ENCODE measurements at regions not wholly inside any gene's neighbourhood (a gene's known extent, or its start where the extent isn't known, plus 50 kb on each side); places are given as distances from the start of the nearest gene placed in this dataset.

DNA sequence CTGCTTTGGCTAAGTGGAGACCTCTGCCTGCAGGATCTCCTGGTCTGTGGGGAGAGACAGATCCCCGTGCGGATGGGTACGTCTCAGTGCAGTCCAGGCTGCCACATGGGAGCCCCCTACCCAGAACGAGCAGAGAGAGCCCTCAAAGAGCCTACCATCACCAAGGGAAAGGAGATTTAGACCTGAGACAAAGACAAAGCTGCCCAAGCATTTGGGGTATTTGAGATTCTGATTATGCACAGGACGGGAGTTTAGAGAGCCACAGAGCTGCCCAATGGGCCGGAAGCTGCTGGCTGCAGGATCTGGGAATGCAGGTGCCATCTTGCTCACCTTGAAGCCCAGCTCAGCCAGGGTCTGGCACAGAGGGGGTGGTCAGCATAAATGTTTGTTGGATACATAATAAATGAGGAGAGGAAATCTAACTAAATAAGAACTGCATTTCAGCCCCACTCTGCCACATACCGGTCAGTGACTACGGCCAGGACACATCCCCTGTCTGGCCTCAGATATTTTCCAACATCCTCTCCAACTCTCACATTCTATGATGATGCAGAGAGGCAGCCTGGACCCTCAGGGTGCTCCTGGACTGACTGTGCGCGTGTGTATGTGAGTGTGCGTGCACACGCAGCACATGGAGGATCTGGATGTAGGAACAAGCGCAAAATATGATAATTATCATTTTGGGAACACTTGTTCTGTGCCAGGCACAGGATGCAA lies 157.8 kb downstream of the FGF18 start:
- Histone ChIP-seq H3K9ac (replicated peaks in 1 of 4; ENCODE audit: extremely low read depth in 1 of 4, low read depth in 3 of 4, low read length in 3 of 4) (no peak overlapping the region), H3K27ac (ENCODE audit: low read depth, low read length) (no peak overlapping the region), H3K4me3 (ENCODE audit: extremely low read depth in 1 of 4, insufficient read depth in 2 of 4, low read depth in 3 of 4, low read length in 4 of 4) (no peak overlapping the region), H2AFZ (ENCODE audit: low read length) (no peak overlapping the region), H3K4ac (replicated peaks; ENCODE audit: insufficient read length, low read depth, low read length) (no peak overlapping the region), H3K14ac (ENCODE audit: insufficient read length) (no peak overlapping the region), H4K5ac (ENCODE audit: insufficient read length, low read depth, low read length) (no peak overlapping the region), H2BK120ac (replicated peaks; ENCODE audit: low read depth, low read length) (no peak overlapping the region), H2AK5ac (ENCODE audit: low read depth, low read length) (peak overlapping the region; percentile 88; the same call in 1 of the 2 replicates), H3K4me1 (replicated peaks in 1 of 4; ENCODE audit: control insufficient read depth in 3 of 4, insufficient read depth in 4 of 4, low read length in 3 of 4) (peaks cover 0 to 6% (median 0%) of the 10 kb centered on the region in 4 experiments; a peak in 2 of 7 replicates), H3K36me3 (ENCODE audit: control insufficient read depth in 2 of 4, insufficient read depth in 4 of 4, low read length in 3 of 4) (no peaks in the 10 kb centered on the region), H3K23ac (ENCODE audit: insufficient read length) (no peak overlapping the region), H3K4me2 (ENCODE audit: insufficient read depth in 1 of 2, low read depth in 2 of 2, low read length in 2 of 2) (no peak overlapping the region), H3K79me1 (ENCODE audit: low read depth, low read length) (no peaks in the 10 kb centered on the region), H2BK5ac (ENCODE audit: low read depth, low read length) (0 out of 2 replicates have a peak overlapping the region, but pooled peaks have one; percentile 24), H3K18ac (ENCODE audit: extremely low read depth, low read length) (no peak overlapping the region), H4K91ac (replicated peaks; ENCODE audit: insufficient read length, low read length) (no peak overlapping the region), H2BK20ac (ENCODE audit: low read length) (no peak overlapping the region; the same call in 1 of the 2 replicates), H3K9me3 (ENCODE audit: insufficient read depth in 2 of 2, low read depth in 1 of 2, low read length in 1 of 2) (no peaks in the 10 kb centered on the region), H2BK15ac (ENCODE audit: low read length) (0 out of 2 replicates have a peak overlapping the region, but pooled peaks have one; percentile 19), H3K27me3 (replicated peaks in 1 of 4; ENCODE audit: control insufficient read depth in 3 of 4, extremely low read depth in 1 of 4, insufficient read depth in 3 of 4, low read length in 3 of 4) (no peaks in the 10 kb centered on the region; a peak in 1 of 7 replicates), H3K23me2 (ENCODE audit: low read depth, low read length) (peaks cover 1% of the 10 kb centered on the region; the same call in 1 of the 2 replicates), H4K8ac (ENCODE audit: extremely low read depth, insufficient read depth, low read length) (no peak overlapping the region), H4K20me1 (replicated peaks in 1 of 2; ENCODE audit: control insufficient read depth in 1 of 2, insufficient read depth in 2 of 2, low read length in 2 of 2) (no peaks in the 10 kb centered on the region), H2BK12ac (ENCODE audit: low read depth, low read length) (0 out of 2 replicates have a peak overlapping the region, but pooled peaks have one; percentile 84), H3K79me2 (ENCODE audit: control insufficient read depth in 1 of 2, insufficient read depth in 2 of 2, low read length in 2 of 2) (no peaks in the 10 kb centered on the region), H3K56ac (replicated peaks; ENCODE audit: insufficient read length, low read depth, low read length) (no peak overlapping the region)
- ChIA-PET CTCF (ENCODE audit: partially characterized antibody) (interaction anchor here (1.0 to 1.7 kb wide), 4 partner anchors 34 to 281 kb away, joined by 3 to 5 read pairs (median 3); no protein-coding TSS in a partner anchor), POLR2A (ENCODE audit: partially characterized antibody) (interaction anchor here (0.9 to 1.3 kb wide), 2 partner anchors 17 to 91 kb away, joined by 3 to 8 read pairs; no protein-coding TSS in a partner anchor)
- no peak for DNase-seq (ENCODE audit: low read depth in 1 of 2, low spot score in 2 of 2)
- WGBS, 2 experiments (ENCODE audit: extremely low coverage in 1 of 2, insufficient coverage in 1 of 2, insufficient read length in 1 of 2, insufficient replicate concordance in 2 of 2, low coverage in 1 of 2, low lambda C conversion rate in 2 of 2, missing lambda C conversion rate in 1 of 2): 89% methylated on average over 13 of the region's 13 CpGs; no CpG with 5 or more reads in 1 of the 2 experiments
- FAIRE-seq: no peak
- no peak for TF ChIP-seq CHD1 (IDR thresholded peaks at IDR 0.05; ENCODE audit: low read depth, low read length)
- TF ChIP-seq EZH2 (IDR thresholded peaks at IDR 0.05; ENCODE audit: low read depth, low read length, severe bottlenecking): no peak
- TF ChIP-seq SUZ12 (IDR thresholded peaks at IDR 0.05; ENCODE audit: low read length): no peak
- TF ChIP-seq HDAC2 (IDR thresholded peaks at IDR 0.05; ENCODE audit: borderline replicate concordance in 1 of 2, low read depth in 2 of 2, low read length in 2 of 2): no peak
- TF ChIP-seq RXRA (IDR thresholded peaks at IDR 0.05; ENCODE audit: insufficient read depth, low read depth, low read length): no peak
- no peak for TF ChIP-seq SP4 (IDR thresholded peaks at IDR 0.05; ENCODE audit: low read length)
- TF ChIP-seq GTF2F1 (IDR thresholded peaks at IDR 0.05; ENCODE audit: borderline replicate concordance, low read depth, low read length): no peak
- TF ChIP-seq POLR2A (IDR thresholded peaks at IDR 0.05; ENCODE audit: control extremely low read depth in 1 of 2, low read depth in 2 of 2, low read length in 2 of 2): no peak

Data from H1 (cell line).